ENCODE measurements at regions not wholly inside any gene's neighbourhood (a gene's known extent, or its start where the extent isn't known, plus 50 kb on each side); places are given as distances from the start of the nearest gene placed in this dataset.

- DNase-seq (ENCODE audit: low read depth): no peak
- no peak overlapping the region for H3K4me3 ChIP-seq (ENCODE audit: low read length)
- no peak for TF ChIP-seq CTCF (conservative IDR thresholded peaks at IDR 0.05; ENCODE audit: low read depth, low read length)
These were observed 97.6 kb downstream of the CTAGE1 start for GRCh38 chr18:22320155-22320554.

- no peak for TF ChIP-seq CTCF (conservative IDR thresholded peaks at IDR 0.05; ENCODE audit: low read depth, low read length)
- peak; percentile 26 for DNase-seq (ENCODE audit: low read depth)
- no peak overlapping the region for H3K4me3 ChIP-seq (ENCODE audit: low read length)
These were observed 98.8 kb downstream of the CTAGE1 start for GRCh38 chr18:22318745-22319407.

GRCh38 chr18:22314420-22314819, 103.3 kb downstream of the CTAGE1 start:
- no peak for TF ChIP-seq CTCF (conservative IDR thresholded peaks at IDR 0.05; ENCODE audit: low read depth, low read length)
- no peak overlapping the region for H3K4me3 ChIP-seq (ENCODE audit: low read length)
- peak; percentile 47 for DNase-seq (ENCODE audit: low read depth)

GRCh38 chr18:22314001-22314400, 103.7 kb downstream of the CTAGE1 start:
- no peak for TF ChIP-seq CTCF (conservative IDR thresholded peaks at IDR 0.05; ENCODE audit: low read depth, low read length)
- no peak overlapping the region for H3K4me3 ChIP-seq (ENCODE audit: low read length)
- no peak for DNase-seq (ENCODE audit: low read depth)

- H3K4me3 ChIP-seq (ENCODE audit: low read length): no peak overlapping the region
- no peak for TF ChIP-seq CTCF (conservative IDR thresholded peaks at IDR 0.05; ENCODE audit: low read depth, low read length)
- no peak for DNase-seq (ENCODE audit: low read depth)
These were observed 106.4 kb downstream of the CTAGE1 start for GRCh38 chr18:22311301-22311700.

GRCh38 chr18:22309191-22309590, 108.5 kb downstream of the CTAGE1 start:
- H3K4me3 ChIP-seq (ENCODE audit: low read length): no peak overlapping the region
- no peak for TF ChIP-seq CTCF (conservative IDR thresholded peaks at IDR 0.05; ENCODE audit: low read depth, low read length)
- DNase-seq (ENCODE audit: low read depth): no peak

- DNase-seq (ENCODE audit: low read depth): no peak
- no peak overlapping the region for H3K4me3 ChIP-seq (ENCODE audit: low read length)
- TF ChIP-seq CTCF (conservative IDR thresholded peaks at IDR 0.05; ENCODE audit: low read depth, low read length): no peak
These were observed 110.2 kb downstream of the CTAGE1 start for GRCh38 chr18:22307528-22307927.

All from retinal pigment epithelial cell (primary cell).